ENCODE measurements at regions not wholly inside any gene's neighbourhood (a gene's known extent, or its start where the extent isn't known, plus 50 kb on each side); places are given as distances from the start of the nearest gene placed in this dataset.

GRCh38 chr4:111698361-111698760, 446.9 kb upstream of the FAM241A start:
- no peaks in the 10 kb centered on the region for H3K9me3 ChIP-seq (ENCODE audit: low read length)
- no peak overlapping the region for H3K4me3 ChIP-seq (ENCODE audit: low read length)
- H3K36me3 ChIP-seq (ENCODE audit: insufficient read depth, low read length) = no peaks in the 10 kb centered on the region
- peaks cover 3% of the 10 kb centered on the region for H3K4me1 ChIP-seq (ENCODE audit: insufficient read depth, low read length)
- no peak overlapping the region for H2AFZ ChIP-seq (ENCODE audit: low read depth, low read length)
- no peaks in the 10 kb centered on the region for H3K27me3 ChIP-seq (ENCODE audit: insufficient read depth, low read length)

GRCh38 chr4:111699165-111699564, 446.1 kb upstream of the FAM241A start:
- no peak overlapping the region for H2AFZ ChIP-seq (ENCODE audit: low read depth, low read length)
- no peaks in the 10 kb centered on the region for H3K27me3 ChIP-seq (ENCODE audit: insufficient read depth, low read length)
- H3K4me1 ChIP-seq (ENCODE audit: insufficient read depth, low read length) = peaks cover 3% of the 10 kb centered on the region
- H3K36me3 ChIP-seq (ENCODE audit: insufficient read depth, low read length) = no peaks in the 10 kb centered on the region
- H3K4me3 ChIP-seq (ENCODE audit: low read length) = no peak overlapping the region
- H3K9me3 ChIP-seq (ENCODE audit: low read length) = no peaks in the 10 kb centered on the region

- Histone ChIP-seq H3K9me3 (ENCODE audit: low read length) (no peaks in the 10 kb centered on the region), H3K27me3 (ENCODE audit: insufficient read depth, low read length) (no peaks in the 10 kb centered on the region), H3K36me3 (ENCODE audit: insufficient read depth, low read length) (no peaks in the 10 kb centered on the region), H2AFZ (ENCODE audit: low read depth, low read length) (no peak overlapping the region), H3K4me3 (ENCODE audit: low read length) (no peak overlapping the region), H3K4me1 (ENCODE audit: insufficient read depth, low read length) (peaks cover 3% of the 10 kb centered on the region)
Measured at GRCh38 chr4:111701102-111701501, 444.2 kb upstream of the FAM241A start.

- H3K27me3 ChIP-seq (ENCODE audit: insufficient read depth, low read length) = no peaks in the 10 kb centered on the region
- H3K4me1 ChIP-seq (ENCODE audit: insufficient read depth, low read length) = peaks cover 3% of the 10 kb centered on the region
- H2AFZ ChIP-seq (ENCODE audit: low read depth, low read length) = no peak overlapping the region
- H3K36me3 ChIP-seq (ENCODE audit: insufficient read depth, low read length) = no peaks in the 10 kb centered on the region
- H3K9me3 ChIP-seq (ENCODE audit: low read length) = no peaks in the 10 kb centered on the region
- H3K4me3 ChIP-seq (ENCODE audit: low read length) = no peak overlapping the region
Measured at GRCh38 chr4:111707491-111707890, 437.8 kb upstream of the FAM241A start.

- Histone ChIP-seq H3K4me3 (ENCODE audit: low read length) (no peak overlapping the region), H3K4me1 (ENCODE audit: insufficient read depth, low read length) (peaks cover 8% of the 10 kb centered on the region), H2AFZ (ENCODE audit: low read depth, low read length) (no peak overlapping the region), H3K27me3 (ENCODE audit: insufficient read depth, low read length) (no peaks in the 10 kb centered on the region), H3K9me3 (ENCODE audit: low read length) (no peaks in the 10 kb centered on the region), H3K36me3 (ENCODE audit: insufficient read depth, low read length) (no peaks in the 10 kb centered on the region)
Measured at GRCh38 chr4:111712093-111712677, 433.1 kb upstream of the FAM241A start.

GRCh38 chr4:111713276-111713675, 432.0 kb upstream of the FAM241A start:
- Histone ChIP-seq H3K4me1 (ENCODE audit: insufficient read depth, low read length) (peaks cover 8% of the 10 kb centered on the region), H2AFZ (ENCODE audit: low read depth, low read length) (no peak overlapping the region), H3K9me3 (ENCODE audit: low read length) (no peaks in the 10 kb centered on the region), H3K4me3 (ENCODE audit: low read length) (no peak overlapping the region), H3K27me3 (ENCODE audit: insufficient read depth, low read length) (no peaks in the 10 kb centered on the region), H3K36me3 (ENCODE audit: insufficient read depth, low read length) (no peaks in the 10 kb centered on the region)

GRCh38 chr4:111717921-111718320, 427.3 kb upstream of the FAM241A start:
- Histone ChIP-seq H3K9me3 (ENCODE audit: low read length) (no peaks in the 10 kb centered on the region), H2AFZ (ENCODE audit: low read depth, low read length) (no peak overlapping the region), H3K4me1 (ENCODE audit: insufficient read depth, low read length) (peaks cover 7% of the 10 kb centered on the region), H3K27me3 (ENCODE audit: insufficient read depth, low read length) (no peaks in the 10 kb centered on the region), H3K4me3 (ENCODE audit: low read length) (no peak overlapping the region), H3K36me3 (ENCODE audit: insufficient read depth, low read length) (no peaks in the 10 kb centered on the region)

- no peaks in the 10 kb centered on the region for H3K27me3 ChIP-seq (ENCODE audit: insufficient read depth, low read length)
- H2AFZ ChIP-seq (ENCODE audit: low read depth, low read length) = no peak overlapping the region
- no peaks in the 10 kb centered on the region for H3K9me3 ChIP-seq (ENCODE audit: low read length)
- no peaks in the 10 kb centered on the region for H3K36me3 ChIP-seq (ENCODE audit: insufficient read depth, low read length)
- H3K4me3 ChIP-seq (ENCODE audit: low read length) = no peak overlapping the region
- peaks cover 5% of the 10 kb centered on the region for H3K4me1 ChIP-seq (ENCODE audit: insufficient read depth, low read length)
Measured at GRCh38 chr4:111718763-111719559, 426.3 kb upstream of the FAM241A start.

- no peaks in the 10 kb centered on the region for H3K27me3 ChIP-seq (ENCODE audit: insufficient read depth, low read length)
- H3K4me1 ChIP-seq (ENCODE audit: insufficient read depth, low read length) = peaks cover 5% of the 10 kb centered on the region
- H3K36me3 ChIP-seq (ENCODE audit: insufficient read depth, low read length) = no peaks in the 10 kb centered on the region
- H3K4me3 ChIP-seq (ENCODE audit: low read length) = no peak overlapping the region
- no peak overlapping the region for H2AFZ ChIP-seq (ENCODE audit: low read depth, low read length)
- no peaks in the 10 kb centered on the region for H3K9me3 ChIP-seq (ENCODE audit: low read length)
Measured at GRCh38 chr4:111720866-111721265, 424.4 kb upstream of the FAM241A start.

- Histone ChIP-seq H3K4me1 (ENCODE audit: insufficient read depth, low read length) (peaks cover 5% of the 10 kb centered on the region), H3K9me3 (ENCODE audit: low read length) (no peaks in the 10 kb centered on the region), H3K27me3 (ENCODE audit: insufficient read depth, low read length) (no peaks in the 10 kb centered on the region), H3K36me3 (ENCODE audit: insufficient read depth, low read length) (no peaks in the 10 kb centered on the region), H3K4me3 (ENCODE audit: low read length) (no peak overlapping the region), H2AFZ (ENCODE audit: low read depth, low read length) (no peak overlapping the region)
Measured at GRCh38 chr4:111722213-111722720, 423.0 kb upstream of the FAM241A start.

- no peaks in the 10 kb centered on the region for H3K27me3 ChIP-seq (ENCODE audit: insufficient read depth, low read length)
- no peaks in the 10 kb centered on the region for H3K9me3 ChIP-seq (ENCODE audit: low read length)
- H2AFZ ChIP-seq (ENCODE audit: low read depth, low read length) = no peak overlapping the region
- H3K36me3 ChIP-seq (ENCODE audit: insufficient read depth, low read length) = no peaks in the 10 kb centered on the region
- H3K4me1 ChIP-seq (ENCODE audit: insufficient read depth, low read length) = peaks cover 8% of the 10 kb centered on the region
- H3K4me3 ChIP-seq (ENCODE audit: low read length) = no peak overlapping the region
Measured at GRCh38 chr4:111736516-111736915, 408.7 kb upstream of the FAM241A start.

- Histone ChIP-seq H3K4me3 (ENCODE audit: low read length) (no peak overlapping the region), H3K4me1 (ENCODE audit: insufficient read depth, low read length) (peaks cover 2% of the 10 kb centered on the region), H3K36me3 (ENCODE audit: insufficient read depth, low read length) (no peaks in the 10 kb centered on the region), H3K9me3 (ENCODE audit: low read length) (no peaks in the 10 kb centered on the region), H3K27me3 (ENCODE audit: insufficient read depth, low read length) (no peaks in the 10 kb centered on the region), H2AFZ (ENCODE audit: low read depth, low read length) (no peak overlapping the region)
Measured at GRCh38 chr4:111744847-111745246, 400.4 kb upstream of the FAM241A start.

- no peaks in the 10 kb centered on the region for H3K9me3 ChIP-seq (ENCODE audit: low read length)
- H2AFZ ChIP-seq (ENCODE audit: low read depth, low read length) = no peak overlapping the region
- no peaks in the 10 kb centered on the region for H3K27me3 ChIP-seq (ENCODE audit: insufficient read depth, low read length)
- peaks cover 2% of the 10 kb centered on the region for H3K4me1 ChIP-seq (ENCODE audit: insufficient read depth, low read length)
- H3K36me3 ChIP-seq (ENCODE audit: insufficient read depth, low read length) = no peaks in the 10 kb centered on the region
- no peak overlapping the region for H3K4me3 ChIP-seq (ENCODE audit: low read length)
Measured at GRCh38 chr4:111748157-111748556, 397.1 kb upstream of the FAM241A start.
